NCI-H2081 (cell line): ENCODE measurements at regions not wholly inside any gene's neighbourhood (a gene's known extent, or its start where the extent isn't known, plus 50 kb on each side); places are given as distances from the start of the nearest gene placed in this dataset.

Experiments
- DNase-seq, 2 experiments: peaks; one replicate each; lab custom pipeline; 2025; lab: John Stamatoyannopoulos, UW

DNA sequence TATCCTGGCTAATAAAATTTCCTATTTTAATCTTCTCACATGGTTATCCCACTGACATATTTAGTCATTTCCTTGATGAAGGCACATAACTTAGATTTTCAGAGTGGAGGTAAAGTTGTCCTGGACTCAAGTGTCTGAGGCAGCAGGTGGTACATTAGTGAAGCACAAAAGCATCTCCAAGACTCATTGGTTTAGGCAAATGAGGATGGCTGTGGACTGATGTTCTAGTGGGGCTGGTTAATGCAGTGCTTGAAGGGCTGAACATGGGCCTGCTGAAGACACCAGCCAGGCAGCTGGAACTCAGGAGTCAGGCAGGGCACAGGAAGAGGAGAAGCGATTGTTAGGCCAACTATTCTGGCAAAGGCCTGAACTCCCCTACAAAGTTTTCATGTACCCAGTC, 76.3 kb upstream of the SESN3 start:
- no peak for DNase-seq

DNA sequence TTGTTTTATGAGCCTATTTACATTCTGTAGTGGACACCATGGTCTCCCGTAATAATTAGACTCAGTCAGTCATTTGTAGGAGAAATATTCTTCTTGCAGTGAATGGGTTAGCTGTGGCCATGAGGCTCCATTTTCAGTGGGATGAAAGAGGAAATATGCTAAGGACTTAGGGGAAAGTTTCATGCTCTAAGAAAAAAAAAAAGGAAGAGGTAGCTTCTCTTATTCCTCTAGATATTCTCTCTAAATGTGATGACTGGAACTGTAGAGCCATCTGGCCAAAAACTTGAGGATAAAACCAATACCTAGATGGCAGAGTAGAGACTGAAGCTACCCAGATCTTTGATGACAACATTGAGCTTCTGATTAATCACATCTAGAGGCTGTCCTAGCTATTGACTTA, 75.8 kb upstream of the SESN3 start:
- DNase-seq: no peak

DNA sequence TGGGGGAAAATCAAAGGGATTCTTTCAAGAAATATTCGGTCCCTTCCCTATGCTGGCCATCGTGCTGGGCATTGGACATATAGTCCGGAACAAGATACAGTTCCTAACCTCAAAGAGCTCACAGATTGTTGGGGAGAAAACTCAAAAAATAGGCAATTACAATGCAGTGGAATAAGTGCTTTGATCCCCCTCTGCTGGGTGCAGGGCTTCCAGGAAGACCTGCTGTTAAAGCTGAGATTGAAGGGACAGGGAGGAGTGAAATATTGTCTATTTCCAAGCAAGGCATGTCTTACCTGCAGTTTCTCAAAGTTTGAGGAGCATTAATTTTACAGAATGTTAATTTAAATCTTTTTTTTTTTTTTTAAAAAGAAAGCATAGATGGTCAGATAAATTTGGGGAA, 75.1 kb upstream of the SESN3 start:
- no peak for DNase-seq

- no peak for DNase-seq
Observed at GRCh38 chr11:95305705-95306104, 74.7 kb upstream of the SESN3 start.

DNA sequence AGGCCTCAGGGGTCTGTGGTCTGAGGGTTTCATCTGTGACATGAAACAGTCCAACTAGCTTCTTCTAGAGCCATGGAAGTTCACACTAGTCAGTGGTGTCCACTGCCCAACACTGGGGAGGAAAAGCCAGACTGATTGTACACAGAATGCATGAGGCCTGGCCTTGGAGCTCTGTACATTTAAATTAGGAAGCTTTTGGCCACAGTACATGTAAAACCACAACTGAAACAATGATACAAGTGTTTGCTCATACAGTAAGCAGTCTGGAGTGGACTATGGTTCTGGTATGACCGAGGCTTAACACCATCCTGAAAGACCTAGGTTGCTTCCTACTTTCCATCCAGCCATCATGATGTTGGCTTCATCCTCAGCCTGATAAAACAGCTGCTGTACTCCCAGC, 73.8 kb upstream of the SESN3 start:
- no peak for DNase-seq

DNA sequence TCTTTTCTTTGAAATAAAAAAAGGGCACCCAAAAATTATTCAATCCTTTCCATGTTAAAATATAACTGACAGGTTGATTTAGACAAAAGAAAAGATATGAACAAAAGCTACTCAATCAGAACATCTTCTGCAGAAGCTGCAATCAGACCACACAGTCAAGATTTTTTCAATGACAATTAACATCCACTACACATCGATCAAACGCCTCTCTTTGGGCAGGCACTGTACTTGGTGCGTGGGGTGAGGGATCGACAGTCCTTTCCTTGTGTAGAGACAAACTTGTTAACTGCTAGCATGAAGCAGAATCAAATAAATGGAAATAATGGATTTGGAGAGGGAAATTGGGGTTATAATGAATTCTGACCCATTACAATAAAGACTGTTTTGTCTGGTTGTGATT, 71.2 kb upstream of the SESN3 start:
- no peak for DNase-seq

GRCh38 chr11:95301474-95301873, 70.5 kb upstream of the SESN3 start:
- DNase-seq: peak in 1 of 2 experiments; percentile 15

- peak in 1 of 2 experiments; percentile 57 for DNase-seq
Observed at GRCh38 chr11:95299078-95299679, 68.2 kb upstream of the SESN3 start.

DNA sequence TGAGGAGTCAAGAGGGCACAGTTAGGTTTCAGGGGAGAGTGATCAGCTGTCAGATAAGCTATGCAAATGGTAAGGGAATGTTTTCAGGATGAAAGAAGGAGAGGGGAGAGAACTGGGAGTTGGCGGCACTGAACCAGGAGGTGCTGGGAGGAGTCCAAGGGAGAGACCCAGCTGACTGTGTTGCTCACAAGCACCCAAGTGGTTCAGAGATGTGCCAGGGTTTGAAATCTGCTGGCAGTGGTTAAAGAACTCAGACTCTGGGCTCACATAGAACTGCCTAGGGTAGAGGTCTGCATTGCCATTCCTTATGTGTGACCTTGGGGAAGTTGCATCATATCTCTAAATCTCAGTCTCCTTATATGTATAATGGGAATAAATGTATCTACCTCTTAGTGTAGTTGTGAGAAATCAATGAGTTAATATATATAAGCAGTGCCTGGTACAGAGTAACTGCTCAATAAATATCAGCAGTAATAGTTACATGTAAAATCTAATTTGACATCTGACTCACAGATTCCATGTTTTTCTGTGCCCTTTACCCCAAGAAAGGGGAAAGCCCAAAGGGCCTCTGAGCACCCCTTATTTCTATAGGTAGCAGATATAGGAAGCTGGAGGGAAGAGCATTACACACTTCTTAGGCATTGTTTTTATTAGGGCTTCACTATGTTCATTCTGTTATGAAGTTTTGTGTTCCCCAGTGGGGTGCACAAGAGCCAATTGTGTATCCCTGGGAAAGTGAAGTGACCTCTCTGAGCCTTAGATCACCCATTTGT, 66.9 kb upstream of the SESN3 start:
- no peak for DNase-seq

GRCh38 chr11:95296621-95297025, 65.6 kb upstream of the SESN3 start:
- DNase-seq: no peak

DNA sequence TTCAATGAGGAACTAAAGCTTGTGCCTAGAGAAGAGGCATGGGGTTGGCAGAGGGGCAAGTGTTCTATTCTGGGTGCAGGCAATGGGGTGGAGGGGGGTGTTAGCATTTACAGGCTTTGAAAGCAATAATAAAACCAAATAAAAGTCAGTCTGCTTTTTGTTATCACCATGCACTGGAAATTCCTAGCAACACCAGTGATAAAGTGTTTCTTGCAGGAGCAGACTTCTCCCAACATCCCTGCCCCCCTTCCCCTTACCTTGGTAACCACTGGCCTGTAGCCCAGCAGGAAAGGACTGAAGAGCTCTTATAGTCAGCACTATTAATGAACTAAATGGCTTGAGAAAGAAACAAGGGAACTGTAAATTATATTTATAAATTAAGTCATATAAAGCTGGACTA, 65.2 kb upstream of the SESN3 start:
- no peak for DNase-seq

DNA sequence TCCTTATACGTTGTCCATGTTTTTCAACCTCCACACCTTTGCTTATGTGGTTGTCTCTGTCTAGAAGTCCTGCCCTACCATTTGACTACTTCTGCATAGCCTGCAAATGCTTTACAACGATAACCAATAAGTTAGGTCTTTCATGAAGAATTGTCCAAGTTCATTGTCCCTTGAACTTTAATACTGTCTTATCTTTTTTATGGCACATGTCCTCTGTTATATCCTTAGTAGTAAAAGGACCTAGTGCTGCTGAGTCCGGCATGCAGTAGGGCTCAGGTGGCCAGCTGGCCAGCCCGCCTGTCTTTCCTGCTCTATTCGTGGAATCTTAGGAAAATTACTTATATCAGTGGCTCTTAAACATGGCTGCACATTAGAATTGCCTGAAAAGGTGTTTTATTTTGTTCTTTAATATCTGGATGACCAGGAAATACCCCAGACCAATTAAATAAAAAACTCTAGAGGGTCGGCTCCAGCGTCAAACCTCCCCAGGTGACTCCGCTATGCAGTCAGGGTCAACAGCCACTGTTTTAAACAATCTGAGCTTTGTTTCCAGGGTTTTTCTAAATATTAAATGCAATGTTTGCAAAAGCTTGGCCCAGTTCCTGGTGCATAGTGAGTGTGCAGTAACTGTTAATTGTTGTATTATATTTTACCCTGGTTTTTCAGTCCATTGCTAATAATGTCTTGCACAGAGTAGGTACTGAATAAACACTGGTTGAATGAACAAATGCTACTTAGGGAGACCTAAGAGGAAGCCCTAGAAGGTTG, 64.6 kb upstream of the SESN3 start:
- no peak for DNase-seq

DNA sequence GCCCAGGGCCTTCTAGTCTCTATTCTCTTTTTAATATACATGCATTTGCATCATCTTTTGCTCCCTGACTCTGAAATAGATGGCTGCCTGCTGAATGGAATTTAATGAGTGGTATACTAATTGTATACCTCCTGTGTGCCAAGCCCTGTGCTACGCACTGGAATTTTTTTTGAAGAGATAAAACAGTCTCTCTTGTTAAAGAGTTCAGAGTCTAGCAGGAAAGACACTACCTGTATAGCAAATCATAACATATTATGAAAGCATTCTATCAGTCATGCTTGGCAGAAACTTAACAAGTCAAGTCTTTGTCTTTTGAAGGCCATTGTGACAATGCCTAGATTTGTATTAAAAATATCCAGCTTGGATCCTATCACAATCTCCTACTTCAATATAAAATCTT, 63.7 kb upstream of the SESN3 start:
- DNase-seq: no peak

GRCh38 chr11:95293116-95293515, 62.1 kb upstream of the SESN3 start:
- no peak for DNase-seq

DNA sequence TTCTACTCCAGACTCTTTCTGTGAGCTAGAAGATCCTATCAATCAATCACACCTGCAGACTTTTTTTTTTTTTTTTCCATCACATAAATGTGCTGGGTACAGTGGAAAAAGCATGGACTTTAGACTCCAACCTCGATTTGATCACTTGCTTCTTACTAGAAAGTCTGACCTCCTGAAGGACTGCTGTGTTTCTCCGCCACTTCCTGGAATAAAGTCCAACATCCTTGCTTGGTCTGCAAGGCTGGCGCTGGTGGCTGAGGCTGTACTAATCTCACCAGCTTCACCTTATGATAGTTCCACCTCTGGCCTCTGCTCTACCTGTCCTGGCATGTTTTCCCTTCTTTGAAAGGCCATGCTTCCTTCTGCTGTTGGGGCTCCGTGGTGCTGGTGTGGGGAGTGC, 60.9 kb upstream of the SESN3 start:
- DNase-seq: no peak

DNA sequence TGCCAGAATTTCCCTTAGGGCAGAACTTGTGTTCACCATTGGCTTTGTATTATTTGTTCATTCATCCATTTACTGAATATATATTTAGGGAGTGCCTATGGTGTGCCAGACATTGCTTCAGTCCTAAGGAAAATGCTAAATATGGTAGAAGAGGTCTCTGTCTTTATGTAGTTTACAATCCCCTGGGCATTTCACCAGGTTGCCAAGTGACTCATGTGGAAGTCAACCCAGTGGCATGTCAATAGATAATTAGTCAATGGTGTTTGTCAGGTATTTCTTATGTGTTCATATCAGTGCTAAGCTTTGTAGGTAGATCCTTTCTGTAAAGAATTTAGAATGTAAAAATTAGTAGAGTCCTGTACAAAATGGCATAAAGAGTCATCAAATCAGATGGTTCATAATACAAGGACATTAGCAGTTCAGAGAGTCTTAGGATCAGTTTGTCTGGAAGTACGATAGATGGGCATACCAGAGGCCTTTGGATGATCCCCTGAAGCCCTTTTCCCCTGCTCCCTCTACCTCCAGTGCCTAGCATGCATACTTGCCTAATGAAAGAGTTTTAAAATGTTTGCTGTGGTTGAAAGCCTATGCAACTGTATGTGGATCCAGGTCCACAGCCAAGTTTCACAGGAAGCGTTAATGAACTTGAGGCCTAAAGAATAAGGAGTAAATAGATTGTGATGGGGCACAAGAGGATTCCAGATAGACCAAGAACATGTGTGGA, 58.5 kb upstream of the SESN3 start:
- no peak for DNase-seq

DNA sequence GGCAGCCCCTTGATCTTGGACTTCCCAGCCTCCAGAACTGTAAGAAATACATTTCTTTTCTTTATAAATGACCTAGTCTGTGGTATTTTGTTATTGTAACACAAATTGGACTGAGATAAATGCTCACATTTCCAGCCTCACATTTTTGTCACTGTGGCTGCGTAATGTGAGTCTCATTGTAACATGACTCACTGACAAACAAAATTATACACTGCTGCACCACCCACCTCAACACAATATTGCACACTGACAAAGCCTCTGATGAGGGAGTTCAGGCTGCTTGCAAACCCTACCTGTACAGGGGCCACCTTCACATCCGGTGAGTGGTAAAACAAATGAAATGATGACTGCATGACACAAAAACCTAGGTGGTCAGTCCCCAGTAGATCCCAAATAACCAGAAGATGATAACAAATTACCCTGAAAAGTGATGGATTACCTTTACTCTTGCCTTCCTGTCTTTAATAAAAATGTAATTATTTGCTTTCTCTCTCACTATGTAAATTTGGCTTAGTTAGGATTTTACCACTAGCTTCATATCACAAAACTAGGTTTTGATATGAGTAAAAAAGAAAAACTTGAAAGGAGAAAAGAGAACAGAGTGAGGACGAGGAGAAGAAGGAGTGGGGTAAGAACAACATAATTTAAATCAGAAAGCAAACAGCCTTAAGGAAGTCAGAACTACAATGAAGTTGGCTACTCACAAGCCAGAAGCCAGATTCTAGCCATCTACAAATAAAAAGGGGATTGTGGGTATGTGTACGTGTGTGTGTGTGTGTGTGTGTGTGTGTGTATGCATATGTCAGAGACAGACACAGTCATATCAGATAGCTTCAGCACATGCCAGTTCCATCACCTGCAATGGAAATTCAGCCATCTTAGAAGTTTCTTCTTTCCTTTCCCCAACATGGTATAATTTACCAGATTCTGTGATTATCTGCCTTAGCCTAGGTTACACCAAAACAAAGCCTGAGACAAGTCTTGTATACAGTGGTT, 53.4 kb upstream of the SESN3 start:
- peak in 1 of 2 experiments; percentile 7 for DNase-seq

- DNase-seq: no peak
Observed at GRCh38 chr11:95283650-95284049, 52.6 kb upstream of the SESN3 start.

DNA sequence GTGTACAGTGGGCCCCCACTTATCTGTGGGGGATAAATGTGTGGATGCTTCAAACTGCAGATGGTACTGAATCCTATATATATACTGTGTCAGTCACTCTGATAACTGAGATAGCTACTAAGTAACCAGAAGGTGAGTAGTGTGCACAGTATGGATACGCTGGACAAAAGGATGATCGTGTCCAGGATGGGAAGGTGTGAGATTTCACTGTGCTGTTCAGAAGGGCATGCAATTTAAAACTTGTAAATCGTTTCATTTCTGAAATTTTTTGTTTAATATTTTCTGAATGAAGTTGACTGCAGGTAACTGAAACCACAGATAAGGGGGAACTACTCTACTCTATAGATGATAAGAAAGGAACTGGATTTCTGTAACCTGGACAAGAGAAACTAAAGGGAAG, 52.1 kb upstream of the SESN3 start:
- no peak for DNase-seq

DNA sequence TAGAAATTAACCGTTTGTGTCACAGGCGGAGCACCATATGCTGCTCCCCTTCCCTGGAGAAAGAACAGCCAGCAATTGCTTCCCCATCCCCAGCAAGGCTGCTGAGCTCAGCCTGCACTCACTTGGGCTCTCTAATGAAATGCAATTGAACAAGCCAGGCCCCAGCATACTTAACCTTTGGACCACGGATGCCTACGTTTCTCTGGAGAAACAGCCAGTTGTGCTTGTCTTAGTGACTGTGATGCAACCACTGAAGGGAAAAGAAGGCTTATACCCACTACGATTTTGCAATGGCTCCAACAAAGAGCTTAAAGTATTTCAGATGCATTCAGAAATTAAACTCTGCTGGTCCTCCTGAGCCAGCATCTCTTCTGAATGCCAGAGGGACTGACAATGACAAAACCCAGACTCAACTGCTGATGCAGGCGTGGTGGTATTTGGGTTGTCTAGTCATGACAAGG, 51.3 kb upstream of the SESN3 start:
- DNase-seq: no peak
